ENCODE measurements at regions not wholly inside any gene's neighbourhood (a gene's known extent, or its start where the extent isn't known, plus 50 kb on each side); places are given as distances from the start of the nearest gene placed in this dataset.
A peak's percentile ranks its signal among the peaks of the same experiment; 100 is the strongest.

GRCh38 chr1:9180111-9180819 is 51.4 kb upstream of the GPR157 start:
- POLR2A ChIA-PET (ENCODE audit: unreplicated experiment): interaction anchor here (0.6 kb wide), 1 partner anchor 65 kb away, joined by 3 read pairs; no protein-coding TSS in a partner anchor
- H3K9me3 ChIP-seq (ENCODE audit: control insufficient read depth, insufficient read depth, low read length): no peaks in the 10 kb centered on the region
- H2BK5ac ChIP-seq (ENCODE audit: low read depth, low read length, poor library complexity, severe bottlenecking): peak overlapping the region; percentile 56
- H2AFZ ChIP-seq (replicated peaks; ENCODE audit: low read length, poor library complexity): no peak overlapping the region
- no peak; the same call in 1 of the 2 replicates for ATAC-seq (ENCODE audit: low read depth)
- peak; percentile 62 for DNase-seq
- no TSS peak for BruUV-seq (replicated peaks)
- CTCF ChIA-PET: interaction anchor here (0.6 to 0.9 kb wide), 3 partner anchors 16 to 54 kb away, joined by 3 read pairs; partner anchors contain the start of gene H6PD
- peak overlapping the region; percentile 45 for H2BK120ac ChIP-seq (ENCODE audit: low read depth, low read length)
- H3K4ac ChIP-seq (ENCODE audit: low read depth, low read length): peak overlapping the region; percentile 86
- no peak overlapping the region; the same call in 1 of the 2 replicates for H3K14ac ChIP-seq (replicated peaks; ENCODE audit: low read depth, low read length)
- peak overlapping the region in 1 of 2 experiments; percentile 36; a peak in 2 of 4 replicates for H4K8ac ChIP-seq (ENCODE audit: low read depth in 2 of 2, low read length in 2 of 2)
- H3K27ac ChIP-seq (ENCODE audit: insufficient read depth, low read length): 0 out of 2 replicates have a peak overlapping the region, but pooled peaks have one; percentile 2
- H4K91ac ChIP-seq (ENCODE audit: insufficient read depth, low read depth, low read length): no peak overlapping the region; the same call in 1 of the 2 replicates
- dilution Hi-C loops (cut with HindIII; ENCODE audit: low sequenced_read_pairs, unreplicated experiment) (no loop called here), in situ Hi-C loops (cut with MboI; ENCODE audit: low sequenced_read_pairs) (no loop called here), intact Hi-C loops (cut with micrococcal nuclease) (no loop called here)
- peaks cover 27% of the 10 kb centered on the region for H3K36me3 ChIP-seq (ENCODE audit: control insufficient read depth, insufficient read depth, low read length)
- no peaks in the 10 kb centered on the region for H3K27me3 ChIP-seq (ENCODE audit: control insufficient read depth, insufficient read depth, low read length)
- peak overlapping the region; percentile 87 for H3K4me3 ChIP-seq (ENCODE audit: insufficient read depth, low read depth, low read length)
- no peak overlapping the region for H3K18ac ChIP-seq (ENCODE audit: low read depth, low read length)
- H2AK5ac ChIP-seq (ENCODE audit: low read depth, low read length): peak overlapping the region; percentile 44; the same call in 1 of the 2 replicates
- H3K9me1 ChIP-seq (ENCODE audit: insufficient read depth, low read length): peaks cover 29% of the 10 kb centered on the region
- peak overlapping the region; percentile 92 for H2AK9ac ChIP-seq (replicated peaks; ENCODE audit: low read depth, low read length, poor library complexity)
- H2BK20ac ChIP-seq (ENCODE audit: low read depth, low read length): no peak overlapping the region; the same call in 1 of the 2 replicates
- TF ChIP-seq POLR2A (IDR thresholded peaks at IDR 0.05; ENCODE audit: low read depth, low read length): no peak
- no peak for TF ChIP-seq NFE2L2 (IDR thresholded peaks at IDR 0.05; ENCODE audit: low read depth, low read length)
- no peak for TF ChIP-seq MAFK (IDR thresholded peaks at IDR 0.05; ENCODE audit: low read depth, low read length)
- TF ChIP-seq ELK1 (IDR thresholded peaks at IDR 0.05; ENCODE audit: borderline replicate concordance, low read depth, low read length): no peak
- peak; percentile 7; the same call in 1 of the 2 replicates for TF ChIP-seq BHLHE40 (IDR thresholded peaks at IDR 0.05; ENCODE audit: low read depth, low read length)
- peak; percentile 63 for TF ChIP-seq FOS (IDR thresholded peaks at IDR 0.05; ENCODE audit: low read depth, low read length)
- TF ChIP-seq RAD21 (IDR thresholded peaks at IDR 0.05; ENCODE audit: low read length): no peak
- TF ChIP-seq USF2 (IDR thresholded peaks at IDR 0.05; ENCODE audit: low read depth, low read length): no peak
- no peak for TF ChIP-seq MXI1 (IDR thresholded peaks at IDR 0.05; ENCODE audit: borderline replicate concordance, low read depth, low read length)
- no peak for TF ChIP-seq CTCF (conservative IDR thresholded peaks at IDR 0.05; ENCODE audit: low read depth, low read length)
- no peak for TF ChIP-seq RFX5 (IDR thresholded peaks at IDR 0.05; ENCODE audit: low read depth, low read length)
- TF ChIP-seq RCOR1 (IDR thresholded peaks at IDR 0.05; ENCODE audit: insufficient replicate concordance, low read length): peak; percentile 75
- 100% methylated on average over 1 of the region's 8 CpGs; no CpG with 5 or more reads in 1 of the 2 experiments for WGBS, 2 experiments (ENCODE audit: extremely low coverage in 2 of 2, insufficient read length in 1 of 2)
- H3K4me2 ChIP-seq (ENCODE audit: low read depth, low read length): peak overlapping the region; percentile 99
- peak overlapping the region; percentile 20; the same call in 1 of the 2 replicates for H3K56ac ChIP-seq (ENCODE audit: extremely low read depth, insufficient read depth, low read length)
- H2BK15ac ChIP-seq (ENCODE audit: low read depth, low read length): peak overlapping the region; percentile 13; the same call in 1 of the 3 replicates
- H3K79me1 ChIP-seq (ENCODE audit: low read depth in 1 of 2, low read length in 2 of 2): peaks cover 36 to 87% of the 10 kb centered on the region in 2 experiments
- peaks cover 53% of the 10 kb centered on the region for H4K20me1 ChIP-seq (ENCODE audit: insufficient read depth, low read length)
- H3K4me1 ChIP-seq (ENCODE audit: control insufficient read depth, insufficient read depth, low read length): peaks cover 16% of the 10 kb centered on the region
- H4K5ac ChIP-seq (ENCODE audit: low read depth, low read length): no peak overlapping the region
- H3K9ac ChIP-seq (ENCODE audit: low read depth, low read length): no peak overlapping the region
- H3K23ac ChIP-seq (ENCODE audit: low read depth, low read length): peak overlapping the region; percentile 63; the same call in 1 of the 2 replicates
